Dermis blood vessel endothelial cell (primary cell): ENCODE measurements at regions not wholly inside any gene's neighbourhood (a gene's known extent, or its start where the extent isn't known, plus 50 kb on each side); places are given as distances from the start of the nearest gene placed in this dataset.

Experiments used
- DNase-seq: peaks from one replicate; pipeline ENCODE4 v3.0.0; 2010

DNA sequence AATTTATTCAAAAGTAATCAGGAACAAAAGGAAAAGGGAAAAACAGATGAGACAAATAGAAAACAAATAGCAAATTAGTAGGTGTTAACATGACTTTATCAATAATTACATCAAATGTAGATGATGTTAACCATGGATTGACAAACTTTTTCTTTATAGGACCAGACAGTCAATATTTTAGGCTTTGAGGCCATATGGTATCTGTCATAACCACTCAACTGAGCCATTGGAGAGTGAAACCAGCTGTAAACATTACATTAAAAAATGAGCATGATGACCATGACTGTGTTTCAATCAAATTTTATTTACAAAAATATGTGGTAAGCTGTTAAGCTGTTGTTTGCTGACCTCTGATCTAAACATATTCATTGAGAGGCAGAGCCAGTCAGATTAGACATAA, 118.5 kb upstream of the NWD2 start:
- DNase-seq, result no peak

DNA sequence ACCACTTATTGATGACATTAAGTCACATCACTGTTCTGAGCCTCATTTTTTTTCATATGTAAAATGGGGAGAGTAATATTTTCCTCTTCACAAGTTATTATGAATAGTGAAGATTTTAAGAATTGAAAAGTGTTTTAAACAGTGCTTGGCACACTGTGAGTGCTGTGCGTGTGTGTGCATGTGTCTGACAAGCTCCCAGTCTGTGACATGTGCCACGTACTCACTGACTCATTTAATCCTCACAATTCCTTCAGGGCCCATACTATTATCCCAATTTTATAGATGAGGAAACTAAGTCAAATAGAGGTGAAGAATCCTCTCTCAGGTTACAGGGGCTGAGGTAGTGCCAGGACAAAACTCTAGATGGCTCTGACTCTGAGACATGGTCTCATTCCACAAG, 114.1 kb upstream of the NWD2 start:
- DNase-seq, result no peak

DNA sequence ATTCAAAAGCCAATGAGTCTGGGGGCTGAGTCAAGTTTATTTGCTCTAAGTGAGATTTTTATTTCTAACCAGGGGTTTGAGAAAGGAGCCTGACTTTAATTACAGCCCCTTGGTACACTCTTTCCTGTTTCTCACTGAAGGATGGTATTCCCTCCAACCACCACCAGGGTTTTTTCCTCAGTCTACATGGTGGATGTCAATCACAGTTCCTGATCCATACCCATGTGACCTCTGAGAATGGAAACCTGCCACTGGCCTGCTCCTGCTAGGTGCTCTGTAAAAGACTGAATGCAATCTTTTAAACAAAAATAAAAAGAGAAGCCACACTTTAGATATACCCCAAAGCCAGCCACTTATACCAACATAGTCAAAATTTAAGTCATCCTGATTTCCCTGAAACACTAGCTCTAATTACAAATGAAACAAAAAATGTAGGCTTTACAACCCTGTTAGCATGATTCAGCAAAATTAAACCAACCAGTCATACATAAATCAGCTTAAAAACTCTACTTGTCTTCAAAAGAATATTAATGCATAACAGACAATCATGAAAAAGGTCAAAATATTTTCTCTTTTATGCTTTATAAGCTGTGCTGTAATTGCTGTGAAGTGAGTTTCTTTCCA, 112.1 kb upstream of the NWD2 start:
- DNase-seq, result no peak

DNA sequence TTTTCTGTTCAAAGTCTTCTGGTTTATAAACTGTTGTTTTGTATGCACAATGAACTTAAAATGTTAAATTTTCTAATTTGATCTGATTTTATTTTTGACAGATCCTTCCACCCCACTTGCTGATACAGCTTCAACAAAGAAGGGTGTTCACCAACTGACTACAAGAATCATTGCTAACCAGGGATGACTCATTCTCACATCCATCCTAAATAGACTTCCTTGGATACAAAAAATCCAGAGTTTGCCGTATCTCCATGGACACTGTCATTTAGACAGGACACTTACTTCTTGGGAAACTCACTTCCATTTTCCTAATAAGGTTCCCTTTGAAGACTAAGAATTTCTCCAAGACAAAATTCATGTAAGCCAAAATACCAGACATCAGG, 111.6 kb upstream of the NWD2 start:
- DNase-seq, result no peak

DNA sequence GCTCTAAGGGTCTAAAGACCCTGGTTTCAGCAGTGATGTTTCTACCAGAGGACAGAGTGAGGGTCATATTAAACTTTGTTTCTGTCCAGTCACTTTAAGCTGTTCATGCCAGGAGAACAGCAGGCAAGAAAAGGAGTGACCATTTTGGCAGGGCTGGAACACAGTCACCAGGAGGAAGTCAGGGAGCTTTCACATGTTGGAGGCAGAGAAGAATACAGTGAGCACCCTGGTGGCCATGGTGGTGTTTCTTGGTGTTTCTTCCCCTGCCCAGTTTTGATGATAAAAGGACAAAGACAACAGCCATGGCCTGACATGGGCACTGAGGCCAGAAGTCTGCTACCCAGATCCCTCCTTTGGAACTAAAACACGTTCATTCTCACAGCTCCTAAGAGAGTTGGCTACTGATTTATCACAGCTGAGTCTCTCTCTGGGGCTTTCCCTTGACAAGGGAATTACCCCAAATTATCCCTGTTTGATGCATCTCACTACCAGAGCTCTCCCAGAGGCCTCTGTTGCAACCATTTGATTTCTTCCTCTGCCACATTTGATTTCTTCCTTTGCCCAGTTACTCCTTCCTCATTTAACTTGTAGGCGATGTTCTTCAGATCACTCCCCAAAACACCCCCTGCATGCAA, 106.4 kb upstream of the NWD2 start:
- DNase-seq, result no peak

DNA sequence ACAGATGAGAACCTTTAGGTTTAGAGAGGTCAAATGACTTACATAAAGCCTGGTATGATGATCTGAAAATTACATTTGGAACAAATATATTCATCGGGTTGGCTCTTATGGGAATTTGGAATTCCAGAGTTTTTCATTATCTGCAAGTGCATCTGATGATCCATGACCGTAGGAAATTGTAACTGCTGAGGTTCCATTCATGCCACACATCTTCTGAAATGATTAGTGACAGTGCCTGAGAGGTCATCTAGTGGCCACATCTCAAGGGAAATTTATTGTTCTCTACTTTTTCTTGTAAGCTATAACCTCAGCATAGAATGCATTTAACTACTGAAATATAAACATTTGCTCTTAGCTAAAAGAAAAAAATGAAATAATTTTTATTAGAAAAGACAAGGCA, 105.8 kb upstream of the NWD2 start:
- no peak for DNase-seq

DNA sequence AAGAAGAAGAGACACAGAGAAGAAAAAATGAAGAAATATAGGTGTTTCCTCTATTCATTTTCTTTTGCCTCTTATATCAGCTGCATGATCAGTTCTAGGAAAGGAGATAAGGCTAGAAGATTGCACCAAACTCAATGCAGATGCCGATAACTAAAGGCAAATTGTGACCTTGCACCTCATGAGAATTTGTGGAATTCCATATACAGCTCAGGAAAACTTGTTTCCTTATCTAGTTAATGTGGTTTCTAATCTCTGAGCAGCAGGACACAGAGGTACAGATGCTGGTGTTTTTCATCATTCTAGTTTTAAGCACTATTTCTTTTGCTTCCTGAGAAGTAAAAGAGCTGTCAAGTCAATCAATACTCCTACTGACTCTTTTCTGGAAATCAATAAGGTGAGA, 104.6 kb upstream of the NWD2 start:
- no peak for DNase-seq

DNA sequence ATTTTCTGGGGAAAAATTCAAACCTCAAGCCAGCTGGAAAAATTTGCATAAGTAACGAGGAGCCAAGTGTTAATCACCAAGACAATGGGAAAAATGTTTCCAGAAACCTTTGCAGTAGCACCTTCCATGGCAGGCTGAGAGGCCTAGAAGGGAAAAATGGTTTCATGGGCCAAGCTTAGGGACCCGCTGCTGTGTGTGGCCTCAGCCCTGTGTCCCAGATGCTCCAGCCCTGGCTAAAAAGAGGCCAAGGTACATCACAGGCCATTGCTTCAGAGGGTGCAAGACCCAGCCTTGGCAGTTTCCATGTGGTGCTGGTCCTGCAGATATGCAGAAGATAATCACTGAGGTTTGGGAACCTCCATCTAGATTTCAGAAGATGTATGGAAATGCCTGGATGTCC, 98.3 kb upstream of the NWD2 start:
- DNase-seq, result no peak

DNA sequence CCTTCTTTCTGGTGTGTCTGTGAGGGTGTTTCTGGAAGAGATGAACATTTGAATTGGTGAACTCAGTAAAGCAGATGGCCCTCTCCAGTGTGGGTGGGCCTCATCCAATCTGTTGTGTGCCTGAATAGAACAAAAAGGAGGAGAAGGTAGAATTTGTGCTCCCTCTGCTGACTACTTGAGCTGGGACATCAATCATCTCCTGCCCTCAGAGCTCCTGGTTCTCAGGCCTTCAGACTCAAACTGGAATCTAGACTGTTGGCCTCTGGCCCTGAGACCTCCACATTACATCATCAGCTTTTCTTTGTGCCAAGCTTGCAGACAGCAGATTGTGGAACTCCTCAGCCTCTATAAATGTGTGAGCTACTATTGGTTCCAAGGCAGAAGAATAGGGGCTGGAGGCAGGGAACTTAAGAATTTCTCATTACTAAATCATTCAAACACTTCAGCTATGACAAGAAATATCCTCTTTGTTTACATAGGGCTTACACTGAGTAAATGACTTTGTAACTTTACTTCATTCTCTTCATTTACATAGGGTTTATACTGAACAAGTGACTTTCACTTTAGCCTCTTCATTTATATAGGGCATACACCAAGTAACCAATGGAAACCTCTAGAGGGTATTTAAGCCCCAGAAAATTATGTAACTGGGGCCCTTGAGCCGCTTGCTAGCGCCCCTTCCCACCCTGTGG, 86.9 kb upstream of the NWD2 start:
- DNase-seq, result no peak

DNA sequence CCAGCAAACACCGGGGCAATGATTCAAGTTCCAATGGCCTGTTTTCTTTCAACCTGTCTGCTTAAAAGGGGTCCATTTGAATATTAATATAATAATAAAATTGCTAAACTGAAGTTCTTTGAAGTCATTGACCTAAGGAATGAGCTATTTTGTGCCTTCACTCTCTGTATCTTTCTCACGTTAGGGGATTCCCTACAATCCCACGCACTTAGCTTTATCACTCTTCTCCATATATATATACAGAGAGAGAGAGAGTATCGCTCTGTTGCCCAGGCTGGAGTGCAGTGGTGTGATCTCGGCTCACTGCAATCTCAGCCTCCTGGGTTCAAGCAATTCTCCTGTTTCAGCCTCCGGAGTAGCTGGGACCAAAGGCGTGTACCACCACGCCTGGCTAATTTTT, 83.9 kb upstream of the NWD2 start:
- DNase-seq, result no peak

DNA sequence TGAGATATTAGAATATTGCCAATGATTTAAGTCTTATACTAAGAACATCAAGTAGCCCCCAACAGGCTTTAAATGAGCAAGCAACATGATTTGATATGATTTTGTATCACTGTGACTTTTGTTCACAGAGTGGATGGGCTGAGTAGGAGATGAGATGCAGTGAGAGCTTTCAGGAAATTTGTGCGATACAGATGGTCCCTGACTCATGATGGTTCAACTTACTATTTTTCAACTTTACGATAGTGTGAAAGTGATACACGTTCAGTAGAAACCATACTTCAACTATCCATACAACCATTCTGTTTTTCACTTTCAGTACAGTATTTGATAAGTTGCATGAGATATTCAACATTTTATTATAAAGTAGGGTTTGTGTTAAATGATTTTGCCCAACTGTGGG, 78.7 kb upstream of the NWD2 start:
- DNase-seq, result no peak

DNA sequence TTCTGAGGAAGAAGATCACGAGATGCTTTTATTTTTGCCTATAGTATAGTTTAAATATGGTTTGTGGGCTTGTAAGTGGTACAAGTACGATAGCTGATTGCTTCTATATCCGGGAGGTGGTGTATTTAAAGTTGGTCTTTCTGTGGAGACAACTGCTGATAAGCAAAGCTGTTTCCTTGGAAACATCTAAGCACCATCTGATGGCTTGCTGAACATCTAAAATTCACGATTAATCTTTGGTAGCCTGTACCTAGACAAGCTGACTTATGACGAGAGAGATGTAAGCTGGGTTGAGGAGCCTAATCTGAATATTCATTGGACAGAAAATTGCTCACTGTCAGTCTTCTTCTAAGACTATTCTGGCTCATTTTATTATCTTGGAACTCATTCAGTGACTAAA, 74.6 kb upstream of the NWD2 start:
- DNase-seq, result no peak

DNA sequence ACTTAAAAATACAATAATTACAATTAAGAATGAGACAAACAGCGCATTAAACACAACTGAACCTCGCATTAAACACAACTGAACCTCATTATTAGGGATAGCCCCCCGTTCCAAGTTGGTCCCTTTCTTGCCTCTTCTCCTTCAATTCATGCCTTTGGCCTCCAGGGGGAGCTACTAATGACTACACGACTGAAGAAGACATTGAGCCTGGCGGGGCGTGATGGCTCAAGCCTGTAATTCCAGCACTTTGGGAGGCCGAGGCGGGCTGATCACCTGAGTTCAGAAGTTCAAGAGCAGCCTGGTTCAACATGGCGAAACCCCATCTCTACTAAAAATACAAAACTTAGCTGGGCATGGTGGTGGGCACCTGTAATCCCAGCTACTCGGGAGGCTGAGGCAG, 56.4 kb upstream of the NWD2 start:
- DNase-seq, result no peak
